ENCODE measurements at regions not wholly inside any gene's neighbourhood (a gene's known extent, or its start where the extent isn't known, plus 50 kb on each side); places are given as distances from the start of the nearest gene placed in this dataset.

DNA sequence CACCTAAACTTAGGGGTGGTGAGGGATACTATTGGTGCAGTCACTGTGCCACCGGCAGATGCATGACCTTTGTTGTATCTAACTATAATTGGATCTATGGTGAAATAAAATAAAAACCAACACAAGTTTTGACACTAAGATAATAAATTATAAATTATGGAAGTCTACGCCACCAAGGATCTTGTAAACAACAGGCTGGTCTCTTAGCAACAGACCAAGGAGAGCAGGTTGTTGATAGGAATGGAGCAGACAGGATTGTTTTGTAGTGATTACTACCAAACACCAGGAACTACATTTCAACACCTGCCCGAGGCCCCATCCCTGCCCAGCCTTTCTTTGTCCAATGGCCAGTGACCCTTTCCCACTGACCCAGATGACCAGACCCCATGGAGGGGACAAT lies 1178.0 kb downstream of the VRK1 start:
- TF ChIP-seq MAFK (IDR thresholded peaks at IDR 0.05; ENCODE audit: low read depth, low read length) (no peak), POLR2A (IDR thresholded peaks at IDR 0.05; ENCODE audit: low read depth, low read length) (no peak), FOS (IDR thresholded peaks at IDR 0.05; ENCODE audit: low read depth, low read length) (no peak)
- TF ChIP-seq, protein P1, sequence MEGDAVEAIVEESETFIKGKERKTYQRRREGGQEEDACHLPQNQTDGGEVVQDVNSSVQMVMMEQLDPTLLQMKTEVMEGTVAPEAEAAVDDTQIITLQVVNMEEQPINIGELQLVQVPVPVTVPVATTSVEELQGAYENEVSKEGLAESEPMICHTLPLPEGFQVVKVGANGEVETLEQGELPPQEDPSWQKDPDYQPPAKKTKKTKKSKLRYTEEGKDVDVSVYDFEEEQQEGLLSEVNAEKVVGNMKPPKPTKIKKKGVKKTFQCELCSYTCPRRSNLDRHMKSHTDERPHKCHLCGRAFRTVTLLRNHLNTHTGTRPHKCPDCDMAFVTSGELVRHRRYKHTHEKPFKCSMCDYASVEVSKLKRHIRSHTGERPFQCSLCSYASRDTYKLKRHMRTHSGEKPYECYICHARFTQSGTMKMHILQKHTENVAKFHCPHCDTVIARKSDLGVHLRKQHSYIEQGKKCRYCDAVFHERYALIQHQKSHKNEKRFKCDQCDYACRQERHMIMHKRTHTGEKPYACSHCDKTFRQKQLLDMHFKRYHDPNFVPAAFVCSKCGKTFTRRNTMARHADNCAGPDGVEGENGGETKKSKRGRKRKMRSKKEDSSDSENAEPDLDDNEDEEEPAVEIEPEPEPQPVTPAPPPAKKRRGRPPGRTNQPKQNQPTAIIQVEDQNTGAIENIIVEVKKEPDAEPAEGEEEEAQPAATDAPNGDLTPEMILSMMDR (conservative IDR thresholded peaks at IDR 0.05; ENCODE audit: low read depth, low read length): no peak
- TF ChIP-seq, protein P2, sequence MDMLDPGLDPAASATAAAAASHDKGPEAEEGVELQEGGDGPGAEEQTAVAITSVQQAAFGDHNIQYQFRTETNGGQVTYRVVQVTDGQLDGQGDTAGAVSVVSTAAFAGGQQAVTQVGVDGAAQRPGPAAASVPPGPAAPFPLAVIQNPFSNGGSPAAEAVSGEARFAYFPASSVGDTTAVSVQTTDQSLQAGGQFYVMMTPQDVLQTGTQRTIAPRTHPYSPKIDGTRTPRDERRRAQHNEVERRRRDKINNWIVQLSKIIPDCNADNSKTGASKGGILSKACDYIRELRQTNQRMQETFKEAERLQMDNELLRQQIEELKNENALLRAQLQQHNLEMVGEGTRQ (IDR thresholded peaks at IDR 0.05; ENCODE audit: low read depth, low read length): no peak

Data from IMR-90 (cell line).